Stimulated activated naive CD8-positive, alpha-beta T cell treated with anti-CD3 and anti-CD28 coated beads, Interleukin-15, amount 100 ng/mL, for 72 hours (primary cell): ENCODE measurements at regions not wholly inside any gene's neighbourhood (a gene's known extent, or its start where the extent isn't known, plus 50 kb on each side); places are given as distances from the start of the nearest gene placed in this dataset.
A peak's percentile ranks its signal among the peaks of the same experiment; 100 is the strongest.
"Not testable (repeated sequence)": the region's sequence is repeated elsewhere in the genome, so short reads cannot be mapped to it uniquely, and the experiment has no call there.

Experiments
- ATAC-seq: fragments of 150-1000 bp; cut with Tn5 transposase; 2 replicates; pipeline ENCODE4 v1.10.0; 2021; ENCODE audit warnings: mild to moderate bottlenecking, moderate library complexity
- DNase-seq, 2 donors: peaks; one replicate each; pipeline ENCODE4 v3.0.0; 2021 to 2022
- H3K27ac Mint-ChIP-seq, 2 donors: one replicate each; pipeline ENCODE4 v1.8.0; 2022; ENCODE audit warnings: mild to moderate bottlenecking in 2 of 2, mixed read lengths in 2 of 2, moderate library complexity in 2 of 2
- H3K27me3 Mint-ChIP-seq: one replicate; pipeline ENCODE4 v1.8.0; 2022; ENCODE audit warnings: mixed read lengths
- H3K4me1 Mint-ChIP-seq: one replicate; pipeline ENCODE4 v1.8.0; 2022; ENCODE audit warnings: mild to moderate bottlenecking, mixed read lengths
- H3K4me3 Mint-ChIP-seq, 2 donors: one replicate each; pipeline ENCODE4 v1.8.0; 2022; ENCODE audit warnings: mild to moderate bottlenecking in 2 of 2, mixed read lengths in 2 of 2, moderate library complexity in 1 of 2
- H3K9me3 Mint-ChIP-seq, 2 donors: one replicate each; pipeline ENCODE4 v1.8.0; 2022; ENCODE audit warnings: mixed read lengths in 2 of 2

GRCh38 chr5:56683733-56684132 is 131.6 kb upstream of the MAP3K1 start:
- Mint-ChIP-seq H3K27ac (no peak overlapping the region), H3K9me3 (no peaks in the 10 kb centered on the region), H3K27me3 (no peaks in the 10 kb centered on the region), H3K4me1 (peaks cover 23% of the 10 kb centered on the region), H3K4me3 (no peak overlapping the region)
- DNase-seq (no peak), ATAC-seq (no peak)

GRCh38 chr5:56683281-56683680 is 132.1 kb upstream of the MAP3K1 start:
- ATAC-seq: no peak
- no peak for DNase-seq
- peaks cover 18% of the 10 kb centered on the region for H3K4me1 Mint-ChIP-seq
- no peaks in the 10 kb centered on the region for H3K9me3 Mint-ChIP-seq
- H3K27me3 Mint-ChIP-seq: no peaks in the 10 kb centered on the region
- no peak overlapping the region for H3K27ac Mint-ChIP-seq
- no peak overlapping the region for H3K4me3 Mint-ChIP-seq

- Mint-ChIP-seq H3K27ac (no peak overlapping the region), H3K27me3 (no peaks in the 10 kb centered on the region), H3K4me3 (no peak overlapping the region), H3K9me3 (no peaks in the 10 kb centered on the region), H3K4me1 (peaks cover 8% of the 10 kb centered on the region)
- ATAC-seq (no peak), DNase-seq (no peak)
Measured at GRCh38 chr5:56681346-56681745, 134.0 kb upstream of the MAP3K1 start.

- Mint-ChIP-seq H3K4me1 (peaks cover 8% of the 10 kb centered on the region), H3K27me3 (no peaks in the 10 kb centered on the region), H3K9me3 (no peaks in the 10 kb centered on the region), H3K4me3 (no peak overlapping the region), H3K27ac (no peak overlapping the region)
- DNase-seq (no peak), ATAC-seq (no peak)
Measured at GRCh38 chr5:56680731-56681130, 134.6 kb upstream of the MAP3K1 start.

GRCh38 chr5:56677690-56678305 is 137.6 kb upstream of the MAP3K1 start:
- Mint-ChIP-seq H3K4me1 (peaks cover 18% of the 10 kb centered on the region), H3K27me3 (no peaks in the 10 kb centered on the region), H3K4me3 (no peak overlapping the region), H3K9me3 (peaks cover 3 to 9% of the 10 kb centered on the region in 2 donors), H3K27ac (no peak overlapping the region)
- no peak for ATAC-seq
- DNase-seq: no peak

GRCh38 chr5:56676091-56676768 is 139.1 kb upstream of the MAP3K1 start:
- H3K4me1 Mint-ChIP-seq: peaks cover 11% of the 10 kb centered on the region

GRCh38 chr5:56674441-56674840 is 140.9 kb upstream of the MAP3K1 start:
- Mint-ChIP-seq H3K27ac (no peak overlapping the region), H3K9me3 (peaks cover 3 to 9% of the 10 kb centered on the region in 2 donors), H3K27me3 (no peaks in the 10 kb centered on the region), H3K4me3 (no peak overlapping the region), H3K4me1 (peaks cover 28% of the 10 kb centered on the region)
- DNase-seq (no peak), ATAC-seq (no peak)

More at GRCh38 chr5:56676091-56676768, 139.1 kb upstream of the MAP3K1 start:
- ATAC-seq (no peak), DNase-seq (no peak)
- Mint-ChIP-seq H3K27me3 (no peaks in the 10 kb centered on the region), H3K9me3 (peaks cover 3 to 9% of the 10 kb centered on the region in 2 donors), H3K27ac (no peak overlapping the region), H3K4me3 (no peak overlapping the region)

GRCh38 chr5:56673171-56673570 is 142.2 kb upstream of the MAP3K1 start:
- no peak for ATAC-seq
- no peak overlapping the region for H3K4me3 Mint-ChIP-seq
- peaks cover 3 to 9% of the 10 kb centered on the region in 2 donors for H3K9me3 Mint-ChIP-seq
- peaks cover 31% of the 10 kb centered on the region for H3K4me1 Mint-ChIP-seq
- DNase-seq: no peak
- no peak overlapping the region for H3K27ac Mint-ChIP-seq
- H3K27me3 Mint-ChIP-seq: no peaks in the 10 kb centered on the region

- DNase-seq: no peak
- Mint-ChIP-seq H3K9me3 (peaks cover 3 to 9% of the 10 kb centered on the region in 2 donors), H3K4me1 (peaks cover 31% of the 10 kb centered on the region), H3K27me3 (no peaks in the 10 kb centered on the region), H3K27ac (no peak overlapping the region), H3K4me3 (no peak overlapping the region)
- no peak for ATAC-seq
Measured at GRCh38 chr5:56671571-56671970, 143.8 kb upstream of the MAP3K1 start.

- Mint-ChIP-seq H3K9me3 (peaks cover 3 to 9% of the 10 kb centered on the region in 2 donors), H3K27me3 (no peaks in the 10 kb centered on the region), H3K4me3 (no peak overlapping the region), H3K27ac (no peak overlapping the region), H3K4me1 (peaks cover 31% of the 10 kb centered on the region)
- ATAC-seq: no peak
- no peak for DNase-seq
Measured at GRCh38 chr5:56670916-56671315, 144.4 kb upstream of the MAP3K1 start.

GRCh38 chr5:56669534-56670483 is 145.5 kb upstream of the MAP3K1 start:
- peak; percentile 30 to 78 for DNase-seq
- peak overlapping the region; percentile 14 to 31 for H3K4me3 Mint-ChIP-seq
- no peaks in the 10 kb centered on the region for H3K27me3 Mint-ChIP-seq
- H3K9me3 Mint-ChIP-seq: peaks cover 3 to 18% of the 10 kb centered on the region in 2 donors
- ATAC-seq: peak; percentile 98
- H3K4me1 Mint-ChIP-seq: peaks cover 35% of the 10 kb centered on the region
- no peak overlapping the region for H3K27ac Mint-ChIP-seq

- no peak for DNase-seq
- Mint-ChIP-seq H3K27ac (no peak overlapping the region), H3K27me3 (no peaks in the 10 kb centered on the region), H3K9me3 (peaks cover 0 to 21% of the 10 kb centered on the region in 2 donors), H3K4me1 (peaks cover 35% of the 10 kb centered on the region), H3K4me3 (no peak overlapping the region)
- no peak for ATAC-seq
Measured at GRCh38 chr5:56668996-56669395, 146.4 kb upstream of the MAP3K1 start.

GRCh38 chr5:56667692-56668091 is 147.7 kb upstream of the MAP3K1 start:
- H3K4me1 Mint-ChIP-seq: peaks cover 24% of the 10 kb centered on the region
- ATAC-seq: no peak
- H3K27me3 Mint-ChIP-seq: no peaks in the 10 kb centered on the region
- peaks cover 0 to 12% of the 10 kb centered on the region in 2 donors for H3K9me3 Mint-ChIP-seq
- H3K4me3 Mint-ChIP-seq: no peak overlapping the region
- DNase-seq: no peak
- H3K27ac Mint-ChIP-seq: no peak overlapping the region

- no peak overlapping the region for H3K27ac Mint-ChIP-seq
Measured at GRCh38 chr5:56666901-56667300, 148.4 kb upstream of the MAP3K1 start.

GRCh38 chr5:56665117-56665516 is 150.2 kb upstream of the MAP3K1 start:
- Mint-ChIP-seq H3K4me1 (peaks cover 14% of the 10 kb centered on the region), H3K9me3 (peaks cover 0 to 12% of the 10 kb centered on the region in 2 donors)
- DNase-seq, ATAC-seq, H3K27me3 Mint-ChIP-seq, H3K27ac Mint-ChIP-seq, H3K4me3 Mint-ChIP-seq: not testable (repeated sequence)

More at GRCh38 chr5:56666901-56667300, 148.4 kb upstream of the MAP3K1 start:
- Mint-ChIP-seq H3K4me1 (peaks cover 24% of the 10 kb centered on the region), H3K4me3 (no peak overlapping the region), H3K27me3 (no peaks in the 10 kb centered on the region), H3K9me3 (peaks cover 0 to 12% of the 10 kb centered on the region in 2 donors)
- DNase-seq (no peak), ATAC-seq (no peak)
